ENCODE measurements at regions not wholly inside any gene's neighbourhood (a gene's known extent, or its start where the extent isn't known, plus 50 kb on each side); places are given as distances from the start of the nearest gene placed in this dataset.

- no peak for TF ChIP-seq CTCF (IDR thresholded peaks at IDR 0.05)
- TF ChIP-seq POLR2AphosphoS5 (IDR thresholded peaks at IDR 0.05), result no peak
- TF ChIP-seq EP300 (IDR thresholded peaks at IDR 0.05), result no peak
Observed at GRCh38 chr2:195022508-195022830, 634.6 kb upstream of the SLC39A10 start.

Data from suprapubic skin (tissue), 4 donors.